GM19351 (cell line): ENCODE measurements at regions not wholly inside any gene's neighbourhood (a gene's known extent, or its start where the extent isn't known, plus 50 kb on each side); places are given as distances from the start of the nearest gene placed in this dataset.

Experiments
- ATAC-seq: cut with Tn5 transposase; IDR thresholded peaks from one replicate; pipeline ENCODE4 v1.9.1; 2021; ENCODE audit warnings: mild to moderate bottlenecking, moderate library complexity; ENCODE audit not compliant: unreplicated experiment

GRCh38 chr2:186433040-186433439 is 53.0 kb upstream of the ZC3H15 start:
- no peak for ATAC-seq

GRCh38 chr2:186433777-186434432 is 52.2 kb upstream of the ZC3H15 start:
- ATAC-seq, result no peak
